ENCODE measurements at regions not wholly inside any gene's neighbourhood (a gene's known extent, or its start where the extent isn't known, plus 50 kb on each side); places are given as distances from the start of the nearest gene placed in this dataset.

DNA sequence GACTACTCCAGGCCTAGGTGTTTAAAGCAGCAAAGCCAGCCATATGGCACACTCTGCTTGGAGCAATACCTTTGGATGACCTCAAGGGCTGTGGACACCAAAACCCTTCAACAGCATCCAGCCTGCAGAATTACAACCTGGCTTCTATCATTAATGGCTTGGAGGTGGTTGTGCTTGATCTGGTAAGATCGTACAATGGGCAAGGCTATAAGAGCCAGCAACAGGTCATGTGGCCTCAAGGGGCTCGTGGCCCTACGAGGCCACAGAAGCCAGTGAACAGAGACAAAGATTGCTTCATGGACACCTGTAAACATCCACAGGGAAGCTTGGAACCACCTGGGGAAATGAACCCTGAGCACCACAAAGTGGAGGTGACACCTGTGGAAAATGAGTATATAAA lies 657.3 kb downstream of the BCL11B start:
- no peak overlapping the region for H2BK120ac ChIP-seq (ENCODE audit: insufficient read depth, low read length, poor library complexity)
- H3K4me2 ChIP-seq (ENCODE audit: low read length), result no peak overlapping the region
- no peak overlapping the region for H4K91ac ChIP-seq (ENCODE audit: low read depth, low read length)
- no peaks in the 10 kb centered on the region for H3K4me1 ChIP-seq (ENCODE audit: control insufficient read depth in 1 of 2, insufficient read depth in 2 of 2, low read length in 2 of 2)
- H3K27me3 ChIP-seq (ENCODE audit: insufficient read depth, low read length), result no peaks in the 10 kb centered on the region
- no peak overlapping the region for H3K27ac ChIP-seq (ENCODE audit: low read depth, low read length)
- H4K12ac ChIP-seq (ENCODE audit: low read depth, low read length), result no peak overlapping the region
- H2BK5ac ChIP-seq (ENCODE audit: low read depth, low read length, poor library complexity), result no peak overlapping the region
- H3K79me1 ChIP-seq (ENCODE audit: low read length), result no peaks in the 10 kb centered on the region
- no peak overlapping the region for H3K9ac ChIP-seq (ENCODE audit: low read length)
- no peak overlapping the region for H4K8ac ChIP-seq (ENCODE audit: low read depth, low read length)
- no peak overlapping the region for H2AFZ ChIP-seq (ENCODE audit: insufficient read depth, low read length, poor library complexity)
- no CpG with 5 or more reads among the region's 3 CpGs for WGBS (ENCODE audit: extremely low coverage, insufficient coverage, insufficient read length)
- H3K4ac ChIP-seq (ENCODE audit: low read depth, low read length), result no peak overlapping the region
- H3K9me3 ChIP-seq (ENCODE audit: insufficient read depth, low read depth, low read length), result no peaks in the 10 kb centered on the region
- no peak overlapping the region for H3K4me3 ChIP-seq (ENCODE audit: low read depth, low read length)
- H3K79me2 ChIP-seq (ENCODE audit: control insufficient read depth, insufficient read depth, low read length, poor library complexity), result no peaks in the 10 kb centered on the region
- H3K14ac ChIP-seq (ENCODE audit: low read length), result no peak overlapping the region
- H3K36me3 ChIP-seq (ENCODE audit: control insufficient read depth in 1 of 2, insufficient read depth in 2 of 2, low read length in 2 of 2), result no peaks in the 10 kb centered on the region
- no peak overlapping the region for H3K23ac ChIP-seq (ENCODE audit: low read length)
- H3K18ac ChIP-seq (ENCODE audit: low read length), result no peak overlapping the region
- no peak for DNase-seq
- no peak overlapping the region for H2BK12ac ChIP-seq (ENCODE audit: low read length)
- H2AK5ac ChIP-seq (ENCODE audit: low read length), result no peak overlapping the region

DNA sequence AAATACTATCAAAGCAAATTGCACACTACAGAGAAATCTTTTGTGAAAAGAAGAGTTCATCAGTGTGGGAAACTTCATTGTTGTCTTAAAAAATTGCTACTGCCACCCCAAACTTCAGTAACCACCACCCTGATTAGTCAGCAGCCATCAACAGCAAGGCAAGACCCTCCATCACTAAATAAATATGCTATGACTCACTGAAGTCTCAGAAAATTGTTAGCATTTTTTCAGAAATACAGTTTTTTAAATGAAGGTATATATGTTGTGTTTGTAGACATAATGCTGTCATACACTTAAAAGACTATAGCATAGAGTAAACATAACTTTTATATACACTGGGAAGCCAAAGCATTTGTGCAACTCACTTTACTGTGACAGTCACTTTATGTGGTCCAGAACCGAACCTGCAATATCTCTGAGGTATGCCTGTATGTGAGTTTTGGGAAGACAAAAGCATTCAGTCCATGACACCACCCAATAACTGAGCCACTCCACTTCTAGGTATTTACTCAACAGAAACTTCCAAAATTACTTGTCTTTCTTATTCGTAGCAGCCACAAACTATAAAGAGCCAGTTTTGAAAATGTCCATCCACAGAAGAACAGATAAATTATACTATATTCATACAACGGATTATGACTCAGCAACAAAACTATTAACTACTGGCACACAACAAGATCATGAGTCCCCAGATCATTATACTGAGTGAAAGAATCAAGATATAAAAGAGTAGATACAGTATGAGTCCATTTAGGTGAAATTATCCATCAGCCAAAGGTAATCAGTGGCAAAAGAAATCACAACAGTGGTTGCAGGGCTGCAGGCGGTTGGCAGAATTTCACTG lies 649.6 kb downstream of the BCL11B start:
- no CpG with 5 or more reads among the region's 4 CpGs for whole genome bisulfite sequencing (ENCODE audit: extremely low coverage, insufficient coverage, insufficient read length)
- no peaks in the 10 kb centered on the region for H3K79me2 ChIP-seq (ENCODE audit: control insufficient read depth, insufficient read depth, low read length, poor library complexity)

DNA sequence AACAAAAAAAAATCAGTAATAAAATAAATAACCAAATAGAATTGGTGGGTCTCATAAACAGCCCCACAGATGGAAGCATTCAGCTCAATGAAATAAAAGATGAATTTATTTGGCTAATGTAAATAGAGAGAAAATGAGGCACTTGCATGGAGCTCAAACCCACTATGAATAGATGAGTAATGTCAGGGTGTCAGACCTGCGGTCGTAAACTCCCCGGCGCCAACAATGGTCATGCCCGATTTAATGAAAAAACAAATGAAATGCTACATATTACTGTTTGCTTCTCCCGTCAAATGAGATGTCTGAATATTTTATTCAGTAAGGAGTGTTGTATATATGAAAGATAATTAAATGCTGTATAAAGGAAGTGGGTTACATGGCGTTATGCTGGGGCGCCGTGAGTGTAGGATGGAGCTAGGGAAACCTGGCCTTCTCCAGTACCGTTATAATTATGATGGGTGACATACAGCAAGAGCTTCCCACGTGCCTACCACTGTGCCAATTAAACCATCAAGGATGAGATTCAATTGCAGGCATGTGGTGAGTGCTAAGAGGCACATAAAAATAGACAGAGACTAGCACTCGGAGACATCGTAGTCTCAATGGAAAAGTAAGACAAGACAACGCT lies 648.1 kb downstream of the BCL11B start:
- no peak overlapping the region for H2BK5ac ChIP-seq (ENCODE audit: low read depth, low read length, poor library complexity)
- no peak overlapping the region for H3K4ac ChIP-seq (ENCODE audit: low read depth, low read length)
- H4K91ac ChIP-seq (ENCODE audit: low read depth, low read length), result no peak overlapping the region
- no CpG with 5 or more reads among the region's 14 CpGs for WGBS (ENCODE audit: extremely low coverage, insufficient coverage, insufficient read length)
- no peak overlapping the region for H4K12ac ChIP-seq (ENCODE audit: low read depth, low read length)
- H2BK120ac ChIP-seq (ENCODE audit: insufficient read depth, low read length, poor library complexity), result no peak overlapping the region
- no peak overlapping the region for H3K18ac ChIP-seq (ENCODE audit: low read length)
- no peaks in the 10 kb centered on the region for H3K4me1 ChIP-seq (ENCODE audit: control insufficient read depth in 1 of 2, insufficient read depth in 2 of 2, low read length in 2 of 2)
- no peaks in the 10 kb centered on the region for H3K9me3 ChIP-seq (ENCODE audit: insufficient read depth, low read depth, low read length)
- H2AFZ ChIP-seq (ENCODE audit: insufficient read depth, low read length, poor library complexity), result no peak overlapping the region
- H3K27me3 ChIP-seq (ENCODE audit: insufficient read depth, low read length), result no peaks in the 10 kb centered on the region
- no peak overlapping the region for H3K14ac ChIP-seq (ENCODE audit: low read length)
- DNase-seq, result no peak
- H3K23ac ChIP-seq (ENCODE audit: low read length), result no peak overlapping the region
- H2BK12ac ChIP-seq (ENCODE audit: low read length), result no peak overlapping the region
- H3K4me2 ChIP-seq (ENCODE audit: low read length), result no peak overlapping the region
- no peak overlapping the region for H3K4me3 ChIP-seq (ENCODE audit: low read depth, low read length)
- no peak overlapping the region for H4K8ac ChIP-seq (ENCODE audit: low read depth, low read length)
- H3K36me3 ChIP-seq (ENCODE audit: control insufficient read depth in 1 of 2, insufficient read depth in 2 of 2, low read length in 2 of 2), result no peaks in the 10 kb centered on the region
- no peaks in the 10 kb centered on the region for H3K79me2 ChIP-seq (ENCODE audit: control insufficient read depth, insufficient read depth, low read length, poor library complexity)
- no peak overlapping the region for H2AK5ac ChIP-seq (ENCODE audit: low read length)
- H3K27ac ChIP-seq (ENCODE audit: low read depth, low read length), result no peak overlapping the region
- no peak overlapping the region for H3K9ac ChIP-seq (ENCODE audit: low read length)
- no peaks in the 10 kb centered on the region for H3K79me1 ChIP-seq (ENCODE audit: low read length)

More for the DNA sequence above, 649.6 kb downstream of the BCL11B start:
- Histone ChIP-seq H2BK120ac (ENCODE audit: insufficient read depth, low read length, poor library complexity) (no peak overlapping the region), H4K12ac (ENCODE audit: low read depth, low read length) (no peak overlapping the region), H2BK12ac (ENCODE audit: low read length) (no peak overlapping the region), H4K91ac (ENCODE audit: low read depth, low read length) (no peak overlapping the region), H3K4me1 (ENCODE audit: control insufficient read depth in 1 of 2, insufficient read depth in 2 of 2, low read length in 2 of 2) (no peaks in the 10 kb centered on the region), H2BK5ac (ENCODE audit: low read depth, low read length, poor library complexity) (no peak overlapping the region), H3K36me3 (ENCODE audit: control insufficient read depth in 1 of 2, insufficient read depth in 2 of 2, low read length in 2 of 2) (no peaks in the 10 kb centered on the region), H3K27ac (ENCODE audit: low read depth, low read length) (no peak overlapping the region), H3K18ac (ENCODE audit: low read length) (no peak overlapping the region), H3K14ac (ENCODE audit: low read length) (no peak overlapping the region), H3K4me3 (ENCODE audit: low read depth, low read length) (no peak overlapping the region), H2AK5ac (ENCODE audit: low read length) (no peak overlapping the region), H3K23ac (ENCODE audit: low read length) (no peak overlapping the region), H3K4me2 (ENCODE audit: low read length) (no peak overlapping the region), H3K27me3 (ENCODE audit: insufficient read depth, low read length) (no peaks in the 10 kb centered on the region), H3K79me1 (ENCODE audit: low read length) (no peaks in the 10 kb centered on the region), H2AFZ (ENCODE audit: insufficient read depth, low read length, poor library complexity) (no peak overlapping the region), H4K8ac (ENCODE audit: low read depth, low read length) (no peak overlapping the region), H3K9ac (ENCODE audit: low read length) (no peak overlapping the region), H3K9me3 (ENCODE audit: insufficient read depth, low read depth, low read length) (no peaks in the 10 kb centered on the region), H3K4ac (ENCODE audit: low read depth, low read length) (no peak overlapping the region)
- DNase-seq, result no peak

DNA sequence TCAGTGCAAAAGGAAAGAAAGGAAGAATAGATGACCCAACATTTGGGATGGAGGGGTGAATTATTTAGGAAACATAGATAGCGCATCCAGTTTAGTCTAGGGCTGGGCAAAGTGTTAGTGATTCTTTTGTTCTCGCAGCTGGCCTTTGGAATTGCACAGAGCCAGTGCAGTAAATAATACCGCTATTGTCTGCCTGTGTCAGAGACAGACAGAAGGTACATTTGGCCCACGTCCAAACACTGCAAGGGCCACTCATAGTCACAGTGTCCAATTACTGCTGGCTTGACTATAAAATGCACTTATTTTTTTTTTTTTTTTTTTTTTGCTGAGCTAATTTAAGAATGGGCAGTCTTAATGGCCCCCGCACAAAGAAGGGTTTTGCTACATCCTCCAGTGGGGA lies 638.6 kb downstream of the BCL11B start:
- no peak overlapping the region for H4K8ac ChIP-seq (ENCODE audit: low read depth, low read length)
- no peak overlapping the region for H3K4me2 ChIP-seq (ENCODE audit: low read length)
- no peak overlapping the region for H2BK5ac ChIP-seq (ENCODE audit: low read depth, low read length, poor library complexity)

More for the DNA sequence above, 638.6 kb downstream of the BCL11B start:
- no peak overlapping the region for H2BK120ac ChIP-seq (ENCODE audit: insufficient read depth, low read length, poor library complexity)
- no peak overlapping the region for H3K9ac ChIP-seq (ENCODE audit: low read length)
- no peaks in the 10 kb centered on the region for H3K4me1 ChIP-seq (ENCODE audit: control insufficient read depth in 1 of 2, insufficient read depth in 2 of 2, low read length in 2 of 2)
- H3K4me3 ChIP-seq (ENCODE audit: low read depth, low read length), result no peak overlapping the region
- no peak overlapping the region for H4K91ac ChIP-seq (ENCODE audit: low read depth, low read length)
- no peak overlapping the region for H4K12ac ChIP-seq (ENCODE audit: low read depth, low read length)
- no peak overlapping the region for H3K27ac ChIP-seq (ENCODE audit: low read depth, low read length)
- no peaks in the 10 kb centered on the region for H3K27me3 ChIP-seq (ENCODE audit: insufficient read depth, low read length)
- no peak overlapping the region for H2BK12ac ChIP-seq (ENCODE audit: low read length)
- no peak overlapping the region for H2AFZ ChIP-seq (ENCODE audit: insufficient read depth, low read length, poor library complexity)
- no peak overlapping the region for H3K14ac ChIP-seq (ENCODE audit: low read length)
- no peaks in the 10 kb centered on the region for H3K79me1 ChIP-seq (ENCODE audit: low read length)
- H2AK5ac ChIP-seq (ENCODE audit: low read length), result no peak overlapping the region
- H3K36me3 ChIP-seq (ENCODE audit: control insufficient read depth in 1 of 2, insufficient read depth in 2 of 2, low read length in 2 of 2), result no peaks in the 10 kb centered on the region
- H3K9me3 ChIP-seq (ENCODE audit: insufficient read depth, low read depth, low read length), result no peaks in the 10 kb centered on the region
- H3K23ac ChIP-seq (ENCODE audit: low read length), result no peak overlapping the region
- H3K79me2 ChIP-seq (ENCODE audit: control insufficient read depth, insufficient read depth, low read length, poor library complexity), result no peaks in the 10 kb centered on the region
- DNase-seq, result no peak
- no CpG with 5 or more reads among the region's 5 CpGs for WGBS (ENCODE audit: extremely low coverage, insufficient coverage, insufficient read length)
- no peak overlapping the region for H3K18ac ChIP-seq (ENCODE audit: low read length)
- H3K4ac ChIP-seq (ENCODE audit: low read depth, low read length), result no peak overlapping the region
